ENCODE measurements at regions not wholly inside any gene's neighbourhood (a gene's known extent, or its start where the extent isn't known, plus 50 kb on each side); places are given as distances from the start of the nearest gene placed in this dataset.
"Not testable (repeated sequence)": the region's sequence is repeated elsewhere in the genome, so short reads cannot be mapped to it uniquely, and the experiment has no call there.

DNA sequence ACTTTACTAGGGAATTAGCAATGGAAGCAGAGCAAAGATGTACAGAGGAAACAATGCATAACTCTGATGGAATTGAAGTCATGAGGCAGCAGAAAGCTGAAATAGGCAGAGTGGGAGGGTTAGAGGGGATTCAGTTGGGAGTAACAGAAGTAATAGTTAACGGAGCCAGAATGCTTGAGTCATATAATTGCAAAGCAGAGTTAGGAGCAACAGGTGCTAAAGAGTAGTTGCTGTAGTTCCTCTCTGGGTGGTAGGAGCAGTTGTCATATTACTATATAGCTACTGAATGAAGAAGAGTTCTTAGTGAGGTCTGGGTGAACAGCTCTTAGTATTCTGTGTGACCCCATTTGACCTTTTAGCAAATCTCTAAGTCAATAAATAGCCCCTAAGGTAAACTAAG, 592.9 kb upstream of the CHD1 start:
- TF ChIP-seq, protein P1, sequence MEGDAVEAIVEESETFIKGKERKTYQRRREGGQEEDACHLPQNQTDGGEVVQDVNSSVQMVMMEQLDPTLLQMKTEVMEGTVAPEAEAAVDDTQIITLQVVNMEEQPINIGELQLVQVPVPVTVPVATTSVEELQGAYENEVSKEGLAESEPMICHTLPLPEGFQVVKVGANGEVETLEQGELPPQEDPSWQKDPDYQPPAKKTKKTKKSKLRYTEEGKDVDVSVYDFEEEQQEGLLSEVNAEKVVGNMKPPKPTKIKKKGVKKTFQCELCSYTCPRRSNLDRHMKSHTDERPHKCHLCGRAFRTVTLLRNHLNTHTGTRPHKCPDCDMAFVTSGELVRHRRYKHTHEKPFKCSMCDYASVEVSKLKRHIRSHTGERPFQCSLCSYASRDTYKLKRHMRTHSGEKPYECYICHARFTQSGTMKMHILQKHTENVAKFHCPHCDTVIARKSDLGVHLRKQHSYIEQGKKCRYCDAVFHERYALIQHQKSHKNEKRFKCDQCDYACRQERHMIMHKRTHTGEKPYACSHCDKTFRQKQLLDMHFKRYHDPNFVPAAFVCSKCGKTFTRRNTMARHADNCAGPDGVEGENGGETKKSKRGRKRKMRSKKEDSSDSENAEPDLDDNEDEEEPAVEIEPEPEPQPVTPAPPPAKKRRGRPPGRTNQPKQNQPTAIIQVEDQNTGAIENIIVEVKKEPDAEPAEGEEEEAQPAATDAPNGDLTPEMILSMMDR (IDR thresholded peaks at IDR 0.05) = not testable (repeated sequence)
- TF ChIP-seq EZH2 (IDR thresholded peaks at IDR 0.05; ENCODE audit: borderline replicate concordance, insufficient read depth, low read depth, low read length, poor library complexity, severe bottlenecking) = not testable (repeated sequence)

All from B cell (primary cell).